DND-41 (cell line): ENCODE measurements at regions not wholly inside any gene's neighbourhood (a gene's known extent, or its start where the extent isn't known, plus 50 kb on each side); places are given as distances from the start of the nearest gene placed in this dataset.

ENCODE experiments used
- EZH2 ChIP-seq: IDR thresholded peaks from 3 replicates; pipeline ENCODE4 v1.6.1; 2012; ENCODE audit warnings: borderline replicate concordance, low read depth, mild to moderate bottlenecking, moderate library complexity, low read length, inconsistent platforms; ENCODE audit not compliant: severe bottlenecking
- TF ChIP-seq, protein P1 (sequence below): IDR thresholded peaks from 2 replicates; pipeline ENCODE4 v1.5.1; 2012; ENCODE audit warnings: borderline replicate concordance, low read length, moderate library complexity, mild to moderate bottlenecking; ENCODE audit not compliant: poor library complexity, severe bottlenecking; ENCODE audit errors: extremely low read depth

- TF ChIP-seq, protein P1, sequence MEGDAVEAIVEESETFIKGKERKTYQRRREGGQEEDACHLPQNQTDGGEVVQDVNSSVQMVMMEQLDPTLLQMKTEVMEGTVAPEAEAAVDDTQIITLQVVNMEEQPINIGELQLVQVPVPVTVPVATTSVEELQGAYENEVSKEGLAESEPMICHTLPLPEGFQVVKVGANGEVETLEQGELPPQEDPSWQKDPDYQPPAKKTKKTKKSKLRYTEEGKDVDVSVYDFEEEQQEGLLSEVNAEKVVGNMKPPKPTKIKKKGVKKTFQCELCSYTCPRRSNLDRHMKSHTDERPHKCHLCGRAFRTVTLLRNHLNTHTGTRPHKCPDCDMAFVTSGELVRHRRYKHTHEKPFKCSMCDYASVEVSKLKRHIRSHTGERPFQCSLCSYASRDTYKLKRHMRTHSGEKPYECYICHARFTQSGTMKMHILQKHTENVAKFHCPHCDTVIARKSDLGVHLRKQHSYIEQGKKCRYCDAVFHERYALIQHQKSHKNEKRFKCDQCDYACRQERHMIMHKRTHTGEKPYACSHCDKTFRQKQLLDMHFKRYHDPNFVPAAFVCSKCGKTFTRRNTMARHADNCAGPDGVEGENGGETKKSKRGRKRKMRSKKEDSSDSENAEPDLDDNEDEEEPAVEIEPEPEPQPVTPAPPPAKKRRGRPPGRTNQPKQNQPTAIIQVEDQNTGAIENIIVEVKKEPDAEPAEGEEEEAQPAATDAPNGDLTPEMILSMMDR, result no peak
- no peak for TF ChIP-seq EZH2
Observed at GRCh38 chrX:147378767-147379166, 533.0 kb upstream of the FMR1 start.
